Heart right ventricle (tissue), 16 donors: ENCODE measurements at regions not wholly inside any gene's neighbourhood (a gene's known extent, or its start where the extent isn't known, plus 50 kb on each side); places are given as distances from the start of the nearest gene placed in this dataset.

Experiments
- ATAC-seq, 8 donors: fragments of 200-7000 bp; cut with Tn5 transposase; one replicate each; pipeline ENCODE4 v1.9.1; 2020; ENCODE audit warnings: mild to moderate bottlenecking in 8 of 8, moderate library complexity in 8 of 8, moderate number of reproducible peaks in 1 of 8
- DNase-seq, 2 donors: peaks; one replicate each; pipeline ENCODE4 v3.0.0-alpha.2; 2020
- H3K27ac ChIP-seq, 10 donors: fragments of 200-600 bp; sonication (generic) in 2 of 10; one replicate each; pipeline versions ENCODE4 v1.5.0 to v1.8.0; 2020 to 2022; ENCODE audit warnings: mild to moderate bottlenecking in 3 of 10
- H3K27me3 ChIP-seq, 7 donors: fragments of 200-600 bp; one replicate each; pipeline ENCODE4 v1.8.0; 2021 to 2022; ENCODE audit warnings: mild to moderate bottlenecking in 2 of 7
- H3K36me3 ChIP-seq, 9 donors: fragments of 200-600 bp; sonication (generic) in 1 of 9; one replicate each; pipeline versions ENCODE4 v1.5.0 to v1.8.0; 2020 to 2022; ENCODE audit warnings: mild to moderate bottlenecking in 2 of 9
- H3K4me1 ChIP-seq, 9 donors: fragments of 200-600 bp; sonication (generic) in 1 of 9; one replicate each; pipeline versions ENCODE4 v1.5.0 to v1.8.0; 2020 to 2022; ENCODE audit warnings: mild to moderate bottlenecking in 4 of 9
- H3K4me3 ChIP-seq, 10 donors: fragments of 200-600 bp; sonication (generic) in 2 of 10; one replicate each; pipeline versions ENCODE4 v1.5.0 to v1.8.0; 2020 to 2022; ENCODE audit warnings: mild to moderate bottlenecking in 7 of 10, moderate library complexity in 2 of 10
- H3K9me3 ChIP-seq, 11 donors: fragments of 200-600 bp in 10 of 11; sonication (generic) in 2 of 11; one replicate each; pipeline versions ENCODE4 v1.5.0 to v1.8.0; 2013 to 2022; ENCODE audit warnings: mild to moderate bottlenecking in 2 of 11, control low read depth in 1 of 11, moderate library complexity in 1 of 11
- WGBS, 2 donors: extraction: QIAGEN DNeasy Blood & Tissue Kit; methylation state at CpG; one replicate each; pipeline ENCODE4 v1.1.7; 2013; ENCODE audit warnings: inconsistent platforms in 1 of 2; 5-methylcytosine and 5-hydroxymethylcytosine counted together
- intact Hi-C, 10 donors: fragments of 100-400 bp; cut with DNase I; formaldehyde crosslinking; loops; one replicate each; pipeline versions ENCODE4 v1.11.1 to v1.14.2; 2022
- TF ChIP-seq, protein P1 (sequence below), 9 donors: fragments of 200-600 bp; sonication (generic) in 2 of 9; IDR thresholded peaks; one replicate each; pipeline versions ENCODE4 v1.5.0 to v1.8.0; 2021 to 2022; ENCODE audit warnings: antibody characterized with exemption in 9 of 9, mild to moderate bottlenecking in 5 of 9, moderate library complexity in 1 of 9
- donor health status: Arrhythmogenic right ventricular cardiomyopathy.
- donor health status: ischemic (EF 13 %, LVEDD 7.1; RV severe dilation, severe dysfunction).
- donor health status: healthy with polysubstance abuse.
- donor health status: DM: no; HTN: yes; CAD: no.
- donor health status: DM: no; HTN: no; CAD: no.
- donor health status: ischemic (EF 25% LVEDD 6.9; RV normal size, moderate dysfunction).
- donor health status: ischemic (EF 25% LVEDD 5.7; RV mildly dilated, moderate dysfunction).
- donor health status: healthy.
- donor health status: DM: yes; HTN: yes; CAD: no.
- donor health status: Ischemic cardiomyopathy.
- donor health status: ischemic (EF 35%, LVEDD 5.7; RV mildly dilated, moderate dysfunction).
- donor health status: nonischemic (EF 11% LVEDD 7.7; RV severe dilation, severe dysfunction).
- donor health status: DM: yes; HTN: yes; CAD: no.
- donor health status: PGD.
- donor health status: ischemic (EF 29% LVEDD 5.4; RV normal size, mild dysfunction).
- donor health status: nonischemic (EF 23%, LVEDD 6.1; RV moderate dilation, normal function).

DNA sequence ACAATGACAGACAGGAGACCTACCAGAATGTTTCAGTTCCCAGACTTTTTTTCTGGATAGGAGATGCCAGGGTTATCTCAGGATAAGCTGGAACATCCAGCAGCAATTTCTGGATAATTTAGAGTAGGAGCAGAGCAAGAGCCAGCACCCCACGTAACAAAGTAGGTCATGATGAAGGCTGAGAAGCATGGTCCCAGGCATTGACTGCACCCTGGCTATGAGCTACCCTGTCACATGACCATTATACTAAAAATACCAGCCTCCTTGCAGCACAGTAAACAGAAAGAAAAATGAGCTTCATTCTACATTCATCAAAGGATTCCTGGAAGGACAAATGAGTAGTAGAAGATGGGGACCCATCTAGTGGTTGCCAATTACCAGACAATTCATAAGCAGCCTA lies 247.4 kb upstream of the AR start:
- H3K4me3 ChIP-seq, result no peak overlapping the region
- no peak overlapping the region for H3K27ac ChIP-seq
- no peak for DNase-seq
- WGBS, 2 donors, result 8 to 16% methylated on average over 1 of the region's 1 CpG
- intact Hi-C loops, result no loop called here
- H3K4me1 ChIP-seq, result no peaks in the 10 kb centered on the region
- no peaks in the 10 kb centered on the region for H3K36me3 ChIP-seq
- H3K27me3 ChIP-seq, result peaks cover 0 to 3% (median 0%) of the 10 kb centered on the region in 7 donors
- peaks cover 0 to 11% (median 0%) of the 10 kb centered on the region in 11 donors for H3K9me3 ChIP-seq
- TF ChIP-seq, protein P1, sequence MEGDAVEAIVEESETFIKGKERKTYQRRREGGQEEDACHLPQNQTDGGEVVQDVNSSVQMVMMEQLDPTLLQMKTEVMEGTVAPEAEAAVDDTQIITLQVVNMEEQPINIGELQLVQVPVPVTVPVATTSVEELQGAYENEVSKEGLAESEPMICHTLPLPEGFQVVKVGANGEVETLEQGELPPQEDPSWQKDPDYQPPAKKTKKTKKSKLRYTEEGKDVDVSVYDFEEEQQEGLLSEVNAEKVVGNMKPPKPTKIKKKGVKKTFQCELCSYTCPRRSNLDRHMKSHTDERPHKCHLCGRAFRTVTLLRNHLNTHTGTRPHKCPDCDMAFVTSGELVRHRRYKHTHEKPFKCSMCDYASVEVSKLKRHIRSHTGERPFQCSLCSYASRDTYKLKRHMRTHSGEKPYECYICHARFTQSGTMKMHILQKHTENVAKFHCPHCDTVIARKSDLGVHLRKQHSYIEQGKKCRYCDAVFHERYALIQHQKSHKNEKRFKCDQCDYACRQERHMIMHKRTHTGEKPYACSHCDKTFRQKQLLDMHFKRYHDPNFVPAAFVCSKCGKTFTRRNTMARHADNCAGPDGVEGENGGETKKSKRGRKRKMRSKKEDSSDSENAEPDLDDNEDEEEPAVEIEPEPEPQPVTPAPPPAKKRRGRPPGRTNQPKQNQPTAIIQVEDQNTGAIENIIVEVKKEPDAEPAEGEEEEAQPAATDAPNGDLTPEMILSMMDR (IDR thresholded peaks at IDR 0.05), result no peak
- ATAC-seq, result no peak

DNA sequence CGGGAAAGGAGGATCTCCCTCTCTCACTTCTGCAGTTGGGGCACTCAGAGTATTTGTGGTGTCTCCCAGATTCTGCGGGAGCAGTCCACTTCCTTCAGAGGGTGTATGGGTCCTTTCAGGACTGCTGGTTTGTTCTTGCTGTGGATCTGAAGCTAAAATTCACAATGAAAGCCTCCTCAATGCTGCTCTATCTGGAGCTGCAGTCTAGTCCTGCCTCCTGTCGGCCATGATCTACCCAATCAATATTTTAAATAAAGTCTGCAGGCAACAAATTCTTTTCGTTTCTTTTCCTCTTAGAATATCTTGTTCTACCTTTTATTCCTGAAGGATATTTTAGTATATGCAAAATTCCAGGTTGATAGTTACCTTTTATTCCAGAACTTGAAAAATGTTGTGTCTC lies 226.1 kb upstream of the AR start:
- H3K27ac ChIP-seq, result no peak overlapping the region
- 76 to 79% methylated on average over 4 of the region's 4 CpGs for WGBS, 2 donors
- intact Hi-C loops, result no loop called here

DNA sequence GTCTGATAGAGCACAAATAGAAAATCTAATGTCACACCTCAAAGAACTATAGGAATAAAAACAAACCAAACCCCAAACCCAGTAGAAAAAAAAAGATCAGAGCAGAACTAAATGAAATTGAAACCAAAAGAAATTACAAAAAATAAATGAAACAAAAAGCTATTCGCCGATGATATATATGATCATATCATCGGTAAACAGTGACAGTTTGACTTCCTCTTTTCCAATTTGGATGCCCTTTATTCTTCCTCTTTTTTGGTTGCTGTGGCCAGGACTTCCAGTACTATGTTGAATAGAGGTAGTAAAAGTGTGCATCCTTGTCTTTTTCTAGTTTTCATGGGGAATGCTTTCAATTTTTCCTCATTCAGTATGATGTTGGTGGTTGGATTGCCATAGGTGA lies 215.3 kb upstream of the AR start:
- Histone ChIP-seq H3K27ac (no peak overlapping the region), H3K4me1 (no peaks in the 10 kb centered on the region), H3K27me3 (no peaks in the 10 kb centered on the region), H3K36me3 (no peaks in the 10 kb centered on the region), H3K4me3 (no peak overlapping the region), H3K9me3 (peaks cover 0 to 11% (median 0%) of the 10 kb centered on the region in 11 donors)
- no peak for DNase-seq
- WGBS, 2 donors, result 83 to 94% methylated on average over 3 of the region's 3 CpGs
- intact Hi-C loops, result no loop called here
- ATAC-seq, result no peak
- TF ChIP-seq, protein P1 (IDR thresholded peaks at IDR 0.05), result no peak

More for the DNA sequence above, 226.1 kb upstream of the AR start:
- no peaks in the 10 kb centered on the region for H3K27me3 ChIP-seq
- H3K9me3 ChIP-seq, result peaks cover 0 to 11% (median 0%) of the 10 kb centered on the region in 11 donors
- no peak for DNase-seq
- ATAC-seq, result no peak
- H3K36me3 ChIP-seq, result no peaks in the 10 kb centered on the region
- H3K4me1 ChIP-seq, result no peaks in the 10 kb centered on the region
- TF ChIP-seq, protein P1 (IDR thresholded peaks at IDR 0.05), result no peak
- H3K4me3 ChIP-seq, result no peak overlapping the region

DNA sequence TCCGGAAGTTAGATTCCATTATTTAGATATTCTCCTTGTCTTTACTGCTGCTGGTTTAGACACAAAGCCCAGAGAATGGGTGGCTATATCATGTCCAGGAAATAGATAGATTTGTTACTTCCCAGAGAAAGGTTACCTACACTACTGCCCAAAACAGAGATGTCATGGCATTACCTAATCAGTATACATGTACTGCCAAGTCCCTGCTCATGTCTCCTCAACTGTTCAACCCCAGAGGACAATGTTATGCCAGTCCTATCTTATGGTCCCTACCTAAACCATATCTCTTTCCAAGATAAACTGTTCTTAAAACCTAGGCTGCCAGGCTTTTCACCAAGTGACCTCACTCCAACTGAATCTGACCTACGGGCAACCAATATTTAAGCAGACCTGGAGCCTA lies 209.5 kb upstream of the AR start:
- H3K36me3 ChIP-seq, result no peaks in the 10 kb centered on the region
- DNase-seq, result no peak
- H3K4me1 ChIP-seq, result no peaks in the 10 kb centered on the region
- H3K4me3 ChIP-seq, result no peak overlapping the region
- H3K27ac ChIP-seq, result no peak overlapping the region
- no peaks in the 10 kb centered on the region for H3K27me3 ChIP-seq
- TF ChIP-seq, protein P1 (IDR thresholded peaks at IDR 0.05), result no peak
- WGBS, 2 donors, result 84 to 85% methylated on average over 2 of the region's 2 CpGs
- intact Hi-C loops, result no loop called here
- H3K9me3 ChIP-seq, result peaks cover 0 to 3% (median 0%) of the 10 kb centered on the region in 11 donors
- no peak for ATAC-seq
